DND-41 (cell line): ENCODE measurements at regions not wholly inside any gene's neighbourhood (a gene's known extent, or its start where the extent isn't known, plus 50 kb on each side); places are given as distances from the start of the nearest gene placed in this dataset.

Experiments used
- CTCF ChIP-seq: IDR thresholded peaks from 2 replicates; pipeline ENCODE4 v1.5.1; 2012; ENCODE audit warnings: borderline replicate concordance, low read length, moderate library complexity, mild to moderate bottlenecking; ENCODE audit not compliant: poor library complexity, severe bottlenecking; ENCODE audit errors: extremely low read depth
- EZH2 ChIP-seq: IDR thresholded peaks from 3 replicates; pipeline ENCODE4 v1.6.1; 2012; ENCODE audit warnings: borderline replicate concordance, low read depth, mild to moderate bottlenecking, moderate library complexity, low read length, inconsistent platforms; ENCODE audit not compliant: severe bottlenecking

- TF ChIP-seq CTCF (no peak), EZH2 (no peak)
These were observed 92.3 kb downstream of the UCHL1 start for GRCh38 chr4:41349021-41349420.
